Kidney (tissue), 13 donors: ENCODE measurements at regions not wholly inside any gene's neighbourhood (a gene's known extent, or its start where the extent isn't known, plus 50 kb on each side); places are given as distances from the start of the nearest gene placed in this dataset.

Experiments used
- DNase-seq, 5 donors: peaks; one replicate each; pipeline ENCODE4 v3.0.0-alpha.2; 2013 to 2020
- FAIRE-seq: peaks from 2 replicates; lab custom pipeline; 2012; peaks lifted over from hg19 to GRCh38; lab: Jason Lieb, UNC
- H3K27ac ChIP-seq, 2 donors: one replicate each; pipeline ENCODE4 v1.7.0; 2013; ENCODE audit warnings: low read depth in 2 of 2, low read length in 2 of 2, inconsistent platforms in 1 of 2
- H3K27me3 ChIP-seq: one replicate; pipeline ENCODE4 v1.7.1; 2013; ENCODE audit warnings: low read length, inconsistent platforms; ENCODE audit not compliant: control insufficient read depth, insufficient read depth
- H3K36me3 ChIP-seq, 3 donors: one replicate each; pipeline versions ENCODE4 v1.7.0 to v1.7.1; 2013; ENCODE audit warnings: low read length in 3 of 3, control low read depth in 1 of 3, inconsistent platforms in 1 of 3; ENCODE audit not compliant: insufficient read depth in 3 of 3, control insufficient read depth in 2 of 3
- H3K4me1 ChIP-seq, 3 donors: one replicate each; pipeline versions ENCODE4 v1.7.0 to v1.7.1; 2013; ENCODE audit warnings: low read length in 3 of 3, inconsistent platforms in 1 of 3, low read depth in 1 of 3; ENCODE audit not compliant: control insufficient read depth in 2 of 3, insufficient read depth in 2 of 3
- H3K4me3 ChIP-seq, 3 donors: one replicate each; pipeline versions ENCODE4 v1.7.0 to v1.8.1; 2013; ENCODE audit warnings: low read length in 3 of 3, control low read depth in 1 of 3, inconsistent platforms in 1 of 3
- H3K9ac ChIP-seq, 3 donors: one replicate each; pipeline versions ENCODE4 v1.7.0 to v1.7.1; 2013; ENCODE audit warnings: low read length in 3 of 3, control low read depth in 1 of 3, inconsistent platforms in 1 of 3
- H3K9me3 ChIP-seq, 3 donors: one replicate each; pipeline versions ENCODE4 v1.7.0 to v1.7.1; 2013; ENCODE audit warnings: low read length in 3 of 3, control low read depth in 1 of 3, inconsistent platforms in 1 of 3; ENCODE audit not compliant: control insufficient read depth in 2 of 3, insufficient read depth in 1 of 3
- intact Hi-C: fragments of 100-400 bp; cut with DNase I; formaldehyde crosslinking; loops from one replicate; pipeline ENCODE4 v1.11.1; 2022
- TF ChIP-seq, protein P1 (sequence below): IDR thresholded peaks from 3 replicates; pipeline ENCODE4 v1.5.1; 2012; ENCODE audit warnings: mild to moderate bottlenecking, moderate library complexity, borderline replicate concordance; ENCODE audit not compliant: insufficient read depth; ENCODE audit errors: extremely low read depth
- donor health status: control.
- donor health status: control.
- donor health status: control.
- donor health status: control.
- donor health status: control.
- donor health status: DM: yes; HTN: yes; CAD: no.
- donor health status: Normal renal cell carcinoma (clear cell type).

DNA sequence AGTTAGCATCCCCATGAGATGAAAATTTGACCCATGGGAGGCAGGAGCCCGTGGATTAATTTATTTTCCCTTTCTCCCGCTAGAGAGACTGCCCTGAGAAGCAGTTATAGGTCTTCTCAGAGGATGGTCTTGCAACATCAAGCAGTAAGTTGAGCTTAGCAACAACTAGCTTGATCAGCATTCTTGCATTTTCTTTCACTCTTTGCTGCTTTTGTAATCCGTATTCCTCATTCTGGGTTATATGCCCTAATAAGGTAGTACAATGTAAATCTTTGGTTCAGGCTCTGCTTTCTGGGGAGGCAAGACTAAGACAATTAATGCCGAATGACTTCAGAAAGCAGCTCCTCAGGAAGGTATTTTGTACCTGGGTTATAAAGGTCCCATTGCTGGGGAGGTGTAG, 146.8 kb downstream of the FZD1 start:
- Histone ChIP-seq H3K27ac (no peak overlapping the region), H3K4me3 (no peak overlapping the region), H3K36me3 (no peaks in the 10 kb centered on the region), H3K27me3 (no peaks in the 10 kb centered on the region), H3K4me1 (no peaks in the 10 kb centered on the region), H3K9ac (no peak overlapping the region), H3K9me3 (no peaks in the 10 kb centered on the region)
- TF ChIP-seq, protein P1, sequence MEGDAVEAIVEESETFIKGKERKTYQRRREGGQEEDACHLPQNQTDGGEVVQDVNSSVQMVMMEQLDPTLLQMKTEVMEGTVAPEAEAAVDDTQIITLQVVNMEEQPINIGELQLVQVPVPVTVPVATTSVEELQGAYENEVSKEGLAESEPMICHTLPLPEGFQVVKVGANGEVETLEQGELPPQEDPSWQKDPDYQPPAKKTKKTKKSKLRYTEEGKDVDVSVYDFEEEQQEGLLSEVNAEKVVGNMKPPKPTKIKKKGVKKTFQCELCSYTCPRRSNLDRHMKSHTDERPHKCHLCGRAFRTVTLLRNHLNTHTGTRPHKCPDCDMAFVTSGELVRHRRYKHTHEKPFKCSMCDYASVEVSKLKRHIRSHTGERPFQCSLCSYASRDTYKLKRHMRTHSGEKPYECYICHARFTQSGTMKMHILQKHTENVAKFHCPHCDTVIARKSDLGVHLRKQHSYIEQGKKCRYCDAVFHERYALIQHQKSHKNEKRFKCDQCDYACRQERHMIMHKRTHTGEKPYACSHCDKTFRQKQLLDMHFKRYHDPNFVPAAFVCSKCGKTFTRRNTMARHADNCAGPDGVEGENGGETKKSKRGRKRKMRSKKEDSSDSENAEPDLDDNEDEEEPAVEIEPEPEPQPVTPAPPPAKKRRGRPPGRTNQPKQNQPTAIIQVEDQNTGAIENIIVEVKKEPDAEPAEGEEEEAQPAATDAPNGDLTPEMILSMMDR = no peak
- no peak for FAIRE-seq
- intact Hi-C loops = no loop called here
- no peak for DNase-seq

DNA sequence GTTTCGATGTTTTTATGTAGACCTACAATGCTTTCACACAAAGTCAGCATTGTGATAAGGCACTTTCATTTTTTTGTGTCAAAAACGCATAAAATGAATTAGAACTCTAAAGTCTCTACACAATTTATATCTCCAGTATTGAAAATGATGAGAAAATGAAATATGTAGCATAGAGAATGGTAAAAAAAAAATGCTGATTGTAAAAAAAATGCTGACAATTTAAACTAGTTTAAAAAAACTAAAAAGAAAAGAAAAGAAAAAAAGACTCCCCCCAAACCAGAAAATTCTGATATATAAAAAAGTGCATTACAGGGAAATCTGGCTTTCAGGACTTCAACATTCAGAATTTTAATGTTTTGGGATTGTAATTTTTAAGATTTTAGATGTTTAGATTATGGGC, 148.1 kb downstream of the FZD1 start:
- FAIRE-seq = no peak

GRCh38 chr7:91414734-91415133, 150.5 kb downstream of the FZD1 start:
- TF ChIP-seq, protein P1 = no peak
- Histone ChIP-seq H3K4me3 (no peak overlapping the region), H3K4me1 (no peaks in the 10 kb centered on the region), H3K27me3 (no peaks in the 10 kb centered on the region), H3K36me3 (no peaks in the 10 kb centered on the region), H3K9me3 (no peaks in the 10 kb centered on the region), H3K27ac (no peak overlapping the region), H3K9ac (no peak overlapping the region)
- intact Hi-C loops = no loop called here
- DNase-seq = no peak
- FAIRE-seq = no peak

More for the DNA sequence above, 148.1 kb downstream of the FZD1 start:
- Histone ChIP-seq H3K9ac (no peak overlapping the region), H3K27me3 (no peaks in the 10 kb centered on the region), H3K4me3 (no peak overlapping the region), H3K27ac (no peak overlapping the region), H3K36me3 (no peaks in the 10 kb centered on the region), H3K4me1 (no peaks in the 10 kb centered on the region), H3K9me3 (no peaks in the 10 kb centered on the region)
- intact Hi-C loops = no loop called here
- DNase-seq = no peak
- TF ChIP-seq, protein P1 = no peak

DNA sequence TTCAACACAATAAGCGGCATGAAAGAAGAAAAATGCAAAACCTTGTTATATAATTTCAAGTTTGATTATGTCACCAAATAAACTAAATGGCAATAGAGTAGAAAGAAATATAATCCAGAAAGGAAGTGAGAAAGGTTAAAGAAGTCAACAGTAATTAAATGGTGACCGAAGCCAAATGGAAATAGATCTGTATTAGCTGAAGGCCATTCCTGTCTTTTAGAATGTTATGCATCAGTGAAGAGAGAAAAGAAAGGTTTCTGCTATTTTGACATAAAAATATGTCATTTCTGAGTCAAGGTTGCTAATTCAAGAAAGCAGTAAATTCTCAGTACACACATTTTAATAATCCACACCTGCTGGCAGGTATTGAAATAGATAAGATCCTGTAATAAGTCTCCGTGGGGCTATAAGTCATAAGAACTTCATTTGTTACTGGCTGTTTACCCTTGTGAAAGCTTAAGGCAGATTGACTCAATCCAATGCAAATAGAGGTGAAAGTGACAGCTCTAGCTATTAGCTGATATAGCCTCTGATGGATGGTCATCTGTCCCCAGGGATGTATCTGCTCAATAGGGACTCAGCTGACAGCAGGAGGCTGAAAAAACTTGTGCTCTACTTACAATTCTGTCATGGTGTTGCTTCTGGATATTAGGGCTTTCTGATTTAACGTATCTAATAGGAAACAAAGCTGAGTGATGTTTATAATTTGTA, 152.1 kb downstream of the FZD1 start:
- TF ChIP-seq, protein P1 = no peak
- intact Hi-C loops = no loop called here
- Histone ChIP-seq H3K9me3 (no peaks in the 10 kb centered on the region), H3K36me3 (no peaks in the 10 kb centered on the region), H3K9ac (no peak overlapping the region), H3K27ac (no peak overlapping the region), H3K4me3 (no peak overlapping the region), H3K4me1 (no peaks in the 10 kb centered on the region), H3K27me3 (no peaks in the 10 kb centered on the region)
- FAIRE-seq = no peak
- DNase-seq = no peak
